ENCODE measurements at regions not wholly inside any gene's neighbourhood (a gene's known extent, or its start where the extent isn't known, plus 50 kb on each side); places are given as distances from the start of the nearest gene placed in this dataset.
"Not testable (repeated sequence)": the region's sequence is repeated elsewhere in the genome, so short reads cannot be mapped to it uniquely, and the experiment has no call there.

- no peak for DNase-seq
Observed at GRCh38 chr16:29141586-29142324, 156.9 kb downstream of the LAT start.

- DNase-seq = not testable (repeated sequence)
Observed at GRCh38 chr16:29141121-29141520, 156.3 kb downstream of the LAT start.

GRCh38 chr16:29139901-29140855 lies 155.3 kb downstream of the LAT start:
- DNase-seq = not testable (repeated sequence)

GRCh38 chr16:29139261-29139802 lies 154.5 kb downstream of the LAT start:
- DNase-seq = no peak

- DNase-seq = not testable (repeated sequence)
Observed at GRCh38 chr16:29138698-29139097, 153.8 kb downstream of the LAT start.

GRCh38 chr16:29137894-29138662 lies 153.2 kb downstream of the LAT start:
- not testable (repeated sequence) for DNase-seq

GRCh38 chr16:29137461-29137860 lies 152.6 kb downstream of the LAT start:
- not testable (repeated sequence) for DNase-seq

GRCh38 chr16:29136916-29137315 lies 152.1 kb downstream of the LAT start:
- not testable (repeated sequence) for DNase-seq

- DNase-seq = not testable (repeated sequence)
Observed at GRCh38 chr16:29136046-29136696, 151.3 kb downstream of the LAT start.

GRCh38 chr16:29135098-29135497 lies 150.2 kb downstream of the LAT start:
- not testable (repeated sequence) for DNase-seq

- DNase-seq = not testable (repeated sequence)
Observed at GRCh38 chr16:29133681-29134430, 149.0 kb downstream of the LAT start.

- DNase-seq = not testable (repeated sequence)
Observed at GRCh38 chr16:29132869-29133268, 148.0 kb downstream of the LAT start.

- DNase-seq = not testable (repeated sequence)
Observed at GRCh38 chr16:29132444-29132843, 147.6 kb downstream of the LAT start.

GRCh38 chr16:29130901-29131851 lies 146.3 kb downstream of the LAT start:
- not testable (repeated sequence) for DNase-seq

- not testable (repeated sequence) for DNase-seq
Observed at GRCh38 chr16:29130131-29130711, 145.4 kb downstream of the LAT start.

GRCh38 chr16:29129458-29130038 lies 144.7 kb downstream of the LAT start:
- DNase-seq = not testable (repeated sequence)

- DNase-seq = not testable (repeated sequence)
Observed at GRCh38 chr16:29128732-29129457, 144.0 kb downstream of the LAT start.

GRCh38 chr16:29127806-29128420 lies 143.1 kb downstream of the LAT start:
- not testable (repeated sequence) for DNase-seq

All from SW 1271 (cell line).